ENCODE measurements at regions not wholly inside any gene's neighbourhood (a gene's known extent, or its start where the extent isn't known, plus 50 kb on each side); places are given as distances from the start of the nearest gene placed in this dataset.

DNA sequence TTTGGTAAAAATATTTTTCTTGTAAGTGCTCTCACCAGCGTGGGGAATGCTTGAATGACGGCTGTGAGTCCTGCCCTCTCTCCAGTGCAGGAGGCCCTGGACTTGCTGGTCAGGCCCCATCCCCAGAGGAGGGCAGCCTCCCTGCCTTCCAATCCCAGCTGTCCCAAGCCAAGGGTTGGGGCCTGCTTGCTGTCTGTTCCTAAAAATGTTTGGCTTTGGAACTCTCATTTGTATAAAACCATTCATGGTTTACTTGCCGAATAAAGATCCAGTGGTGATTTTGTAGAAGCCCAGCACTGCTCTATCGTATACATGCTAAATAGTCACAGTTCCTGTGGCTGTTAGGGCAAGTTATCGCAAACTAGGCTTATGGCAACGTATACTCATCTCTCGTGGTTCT lies 121.7 kb downstream of the GLRX3 start:
- POLR2A ChIA-PET, result no interaction called here
- H3K9me3 ChIP-seq (ENCODE audit: control extremely low read depth in 1 of 5, control insufficient read depth in 4 of 5, insufficient read depth in 2 of 5, low read depth in 1 of 5, low read length in 4 of 5), result peaks cover 1 to 24% (median 6%) of the 10 kb centered on the region in 5 experiments
- H3K27ac ChIP-seq (ENCODE audit: insufficient read depth in 1 of 2, low read depth in 1 of 2, low read length in 2 of 2, poor library complexity in 1 of 2, severe bottlenecking in 2 of 2), result no peak overlapping the region
- no peak for DNase-seq
- WGBS (ENCODE audit: insufficient coverage), result 97% methylated on average over 7 of the region's 7 CpGs
- H3K4me1 ChIP-seq (ENCODE audit: control extremely low read depth in 1 of 4, control insufficient read depth in 4 of 4, insufficient read depth in 4 of 4, low read length in 3 of 4), result no peaks in the 10 kb centered on the region
- CTCF ChIA-PET, result no interaction called here
- peaks cover 0 to 3% (median 0%) of the 10 kb centered on the region in 5 experiments for H3K27me3 ChIP-seq (replicated peaks in 2 of 5; ENCODE audit: control insufficient read depth in 4 of 5, insufficient read depth in 5 of 5, low read length in 4 of 5)
- no peaks in the 10 kb centered on the region for H3K36me3 ChIP-seq (ENCODE audit: control insufficient read depth in 4 of 4, insufficient read depth in 4 of 4, low read length in 3 of 4)
- no peak overlapping the region for H3K4me3 ChIP-seq (ENCODE audit: control insufficient read depth in 1 of 7, extremely low read depth in 1 of 7, insufficient read depth in 4 of 7, low read depth in 2 of 7, low read length in 6 of 7)

DNA sequence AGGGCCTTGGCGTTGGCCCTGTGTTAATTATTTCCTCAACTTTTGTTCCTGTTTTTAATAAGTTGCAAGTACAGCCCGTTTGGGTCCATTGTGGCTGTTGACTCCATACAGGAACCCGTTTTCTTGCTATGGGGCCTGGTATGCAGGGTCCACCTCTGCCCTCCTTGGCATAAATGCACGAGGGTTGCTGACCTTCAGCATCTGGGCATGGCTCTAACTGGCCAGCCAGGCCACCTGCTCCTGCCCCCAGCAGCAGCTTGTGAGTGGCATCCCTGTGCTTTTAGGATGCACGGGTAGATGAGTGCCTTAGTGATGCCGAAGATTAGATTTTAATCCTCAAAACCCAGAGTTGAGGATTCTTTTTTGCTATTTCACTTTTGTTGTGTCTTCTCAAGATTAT lies 123.2 kb downstream of the GLRX3 start:
- POLR2A ChIA-PET, result no interaction called here
- Histone ChIP-seq H3K27ac (ENCODE audit: insufficient read depth in 1 of 2, low read depth in 1 of 2, low read length in 2 of 2, poor library complexity in 1 of 2, severe bottlenecking in 2 of 2) (no peak overlapping the region), H3K36me3 (ENCODE audit: control insufficient read depth in 4 of 4, insufficient read depth in 4 of 4, low read length in 3 of 4) (no peaks in the 10 kb centered on the region), H3K4me3 (ENCODE audit: control insufficient read depth in 1 of 7, extremely low read depth in 1 of 7, insufficient read depth in 4 of 7, low read depth in 2 of 7, low read length in 6 of 7) (no peak overlapping the region), H3K27me3 (replicated peaks in 2 of 5; ENCODE audit: control insufficient read depth in 4 of 5, insufficient read depth in 5 of 5, low read length in 4 of 5) (peaks cover 0 to 1% (median 0%) of the 10 kb centered on the region in 5 experiments), H3K9me3 (ENCODE audit: control extremely low read depth in 1 of 5, control insufficient read depth in 4 of 5, insufficient read depth in 2 of 5, low read depth in 1 of 5, low read length in 4 of 5) (peaks cover 1 to 34% (median 14%) of the 10 kb centered on the region in 5 experiments), H3K4me1 (ENCODE audit: control extremely low read depth in 1 of 4, control insufficient read depth in 4 of 4, insufficient read depth in 4 of 4, low read length in 3 of 4) (no peaks in the 10 kb centered on the region)
- 83% methylated on average over 4 of the region's 6 CpGs for WGBS (ENCODE audit: insufficient coverage)
- no peak for DNase-seq
- CTCF ChIA-PET, result no interaction called here

DNA sequence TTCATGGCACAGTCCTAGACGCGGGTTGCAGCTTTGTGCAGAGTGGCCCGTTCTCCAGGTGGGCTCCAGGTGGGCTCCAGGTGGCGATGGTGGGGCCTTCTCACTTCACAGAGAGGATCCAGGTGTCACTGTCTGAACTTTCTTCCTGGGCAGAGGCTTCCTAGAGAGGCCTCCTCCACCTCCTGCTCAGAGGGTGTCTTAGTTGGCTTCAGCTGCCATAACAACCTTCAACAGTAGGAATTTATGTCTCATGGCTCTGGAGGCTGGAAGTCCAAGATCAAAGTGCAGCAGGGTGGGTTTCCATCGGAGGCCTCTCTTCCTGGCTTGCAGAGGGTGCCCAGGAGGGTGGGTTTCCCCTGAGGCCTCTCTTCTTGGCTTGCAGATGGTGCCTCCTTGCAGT lies 125.1 kb downstream of the GLRX3 start:
- POLR2A ChIA-PET, result no interaction called here
- 94% methylated on average over 4 of the region's 5 CpGs for WGBS (ENCODE audit: insufficient coverage)
- CTCF ChIA-PET, result no interaction called here
- H3K4me1 ChIP-seq (ENCODE audit: control extremely low read depth in 1 of 4, control insufficient read depth in 4 of 4, insufficient read depth in 4 of 4, low read length in 3 of 4), result no peaks in the 10 kb centered on the region
- H3K36me3 ChIP-seq (ENCODE audit: control insufficient read depth in 4 of 4, insufficient read depth in 4 of 4, low read length in 3 of 4), result no peaks in the 10 kb centered on the region
- H3K9me3 ChIP-seq (ENCODE audit: control extremely low read depth in 1 of 5, control insufficient read depth in 4 of 5, insufficient read depth in 2 of 5, low read depth in 1 of 5, low read length in 4 of 5), result peaks cover 1 to 45% (median 14%) of the 10 kb centered on the region in 5 experiments
- DNase-seq, result no peak
- no peaks in the 10 kb centered on the region for H3K27me3 ChIP-seq (replicated peaks in 2 of 5; ENCODE audit: control insufficient read depth in 4 of 5, insufficient read depth in 5 of 5, low read length in 4 of 5)
- no peak overlapping the region for H3K4me3 ChIP-seq (ENCODE audit: control insufficient read depth in 1 of 7, extremely low read depth in 1 of 7, insufficient read depth in 4 of 7, low read depth in 2 of 7, low read length in 6 of 7)
- H3K27ac ChIP-seq (ENCODE audit: insufficient read depth in 1 of 2, low read depth in 1 of 2, low read length in 2 of 2, poor library complexity in 1 of 2, severe bottlenecking in 2 of 2), result no peak overlapping the region

GRCh38 chr10:130261766-130262165 lies 125.6 kb downstream of the GLRX3 start:
- WGBS (ENCODE audit: insufficient coverage), result 92% methylated on average over 11 of the region's 11 CpGs
- Histone ChIP-seq H3K4me1 (ENCODE audit: control extremely low read depth in 1 of 4, control insufficient read depth in 4 of 4, insufficient read depth in 4 of 4, low read length in 3 of 4) (no peaks in the 10 kb centered on the region), H3K36me3 (ENCODE audit: control insufficient read depth in 4 of 4, insufficient read depth in 4 of 4, low read length in 3 of 4) (no peaks in the 10 kb centered on the region), H3K27me3 (replicated peaks in 2 of 5; ENCODE audit: control insufficient read depth in 4 of 5, insufficient read depth in 5 of 5, low read length in 4 of 5) (no peaks in the 10 kb centered on the region), H3K9me3 (ENCODE audit: control extremely low read depth in 1 of 5, control insufficient read depth in 4 of 5, insufficient read depth in 2 of 5, low read depth in 1 of 5, low read length in 4 of 5) (peaks cover 1 to 47% (median 14%) of the 10 kb centered on the region in 5 experiments), H3K27ac (ENCODE audit: insufficient read depth in 1 of 2, low read depth in 1 of 2, low read length in 2 of 2, poor library complexity in 1 of 2, severe bottlenecking in 2 of 2) (no peak overlapping the region), H3K4me3 (ENCODE audit: control insufficient read depth in 1 of 7, extremely low read depth in 1 of 7, insufficient read depth in 4 of 7, low read depth in 2 of 7, low read length in 6 of 7) (no peak overlapping the region)
- DNase-seq, result no peak
- POLR2A ChIA-PET, result no interaction called here
- CTCF ChIA-PET, result no interaction called here

DNA sequence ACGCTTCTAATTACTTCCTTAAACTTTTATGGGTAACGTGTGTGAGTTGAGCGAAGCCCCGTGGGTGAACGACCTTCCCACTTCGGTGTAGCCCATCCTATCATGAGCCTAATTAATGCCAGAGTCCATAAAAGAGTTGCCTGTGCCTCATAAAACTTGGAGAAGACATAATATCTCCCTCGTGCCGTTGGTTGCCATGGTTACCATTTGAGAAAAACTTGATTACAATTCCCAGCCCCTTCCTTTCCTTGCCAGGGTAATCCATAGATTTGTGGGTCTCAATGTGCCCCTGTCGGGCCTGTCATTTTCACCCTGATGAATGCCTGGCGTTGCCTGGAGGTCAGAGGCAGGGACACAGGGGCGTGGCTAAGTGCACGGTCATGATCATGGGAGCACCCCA lies 127.1 kb downstream of the GLRX3 start:
- DNase-seq, result no peak
- H3K27ac ChIP-seq (ENCODE audit: insufficient read depth in 1 of 2, low read depth in 1 of 2, low read length in 2 of 2, poor library complexity in 1 of 2, severe bottlenecking in 2 of 2), result no peak overlapping the region
- 86% methylated on average over 9 of the region's 12 CpGs for WGBS (ENCODE audit: insufficient coverage)
- CTCF ChIA-PET, result no interaction called here
- no peak overlapping the region for H3K4me3 ChIP-seq (ENCODE audit: control insufficient read depth in 1 of 7, extremely low read depth in 1 of 7, insufficient read depth in 4 of 7, low read depth in 2 of 7, low read length in 6 of 7)
- POLR2A ChIA-PET, result no interaction called here
- no peaks in the 10 kb centered on the region for H3K4me1 ChIP-seq (ENCODE audit: control extremely low read depth in 1 of 4, control insufficient read depth in 4 of 4, insufficient read depth in 4 of 4, low read length in 3 of 4)
- peaks cover 1 to 52% (median 18%) of the 10 kb centered on the region in 5 experiments for H3K9me3 ChIP-seq (ENCODE audit: control extremely low read depth in 1 of 5, control insufficient read depth in 4 of 5, insufficient read depth in 2 of 5, low read depth in 1 of 5, low read length in 4 of 5)
- H3K27me3 ChIP-seq (replicated peaks in 2 of 5; ENCODE audit: control insufficient read depth in 4 of 5, insufficient read depth in 5 of 5, low read length in 4 of 5), result no peaks in the 10 kb centered on the region
- H3K36me3 ChIP-seq (ENCODE audit: control insufficient read depth in 4 of 4, insufficient read depth in 4 of 4, low read length in 3 of 4), result no peaks in the 10 kb centered on the region

- Histone ChIP-seq H3K4me3 (ENCODE audit: control insufficient read depth in 1 of 7, extremely low read depth in 1 of 7, insufficient read depth in 4 of 7, low read depth in 2 of 7, low read length in 6 of 7) (no peak overlapping the region), H3K9me3 (ENCODE audit: control extremely low read depth in 1 of 5, control insufficient read depth in 4 of 5, insufficient read depth in 2 of 5, low read depth in 1 of 5, low read length in 4 of 5) (peaks cover 1 to 52% (median 18%) of the 10 kb centered on the region in 5 experiments), H3K27me3 (replicated peaks in 2 of 5; ENCODE audit: control insufficient read depth in 4 of 5, insufficient read depth in 5 of 5, low read length in 4 of 5) (no peaks in the 10 kb centered on the region), H3K27ac (ENCODE audit: insufficient read depth in 1 of 2, low read depth in 1 of 2, low read length in 2 of 2, poor library complexity in 1 of 2, severe bottlenecking in 2 of 2) (no peak overlapping the region), H3K36me3 (ENCODE audit: control insufficient read depth in 4 of 4, insufficient read depth in 4 of 4, low read length in 3 of 4) (no peaks in the 10 kb centered on the region), H3K4me1 (ENCODE audit: control extremely low read depth in 1 of 4, control insufficient read depth in 4 of 4, insufficient read depth in 4 of 4, low read length in 3 of 4) (no peaks in the 10 kb centered on the region)
- POLR2A ChIA-PET, result no interaction called here
- CTCF ChIA-PET, result no interaction called here
- no peak for DNase-seq
- 91% methylated on average over 9 of the region's 11 CpGs for WGBS (ENCODE audit: insufficient coverage)
Observed at GRCh38 chr10:130265542-130265941, 129.4 kb downstream of the GLRX3 start.

- no CpG with 5 or more reads among the region's 7 CpGs for WGBS (ENCODE audit: insufficient coverage)
- H3K27ac ChIP-seq (ENCODE audit: insufficient read depth in 1 of 2, low read depth in 1 of 2, low read length in 2 of 2, poor library complexity in 1 of 2, severe bottlenecking in 2 of 2), result no peak overlapping the region
- H3K9me3 ChIP-seq (ENCODE audit: control extremely low read depth in 1 of 5, control insufficient read depth in 4 of 5, insufficient read depth in 2 of 5, low read depth in 1 of 5, low read length in 4 of 5), result peaks cover 7 to 85% (median 55%) of the 10 kb centered on the region in 5 experiments
- H3K36me3 ChIP-seq (ENCODE audit: control insufficient read depth in 4 of 4, insufficient read depth in 4 of 4, low read length in 3 of 4), result no peaks in the 10 kb centered on the region
- no peak overlapping the region for H3K4me3 ChIP-seq (ENCODE audit: control insufficient read depth in 1 of 7, extremely low read depth in 1 of 7, insufficient read depth in 4 of 7, low read depth in 2 of 7, low read length in 6 of 7)
- no peaks in the 10 kb centered on the region for H3K4me1 ChIP-seq (ENCODE audit: control extremely low read depth in 1 of 4, control insufficient read depth in 4 of 4, insufficient read depth in 4 of 4, low read length in 3 of 4)
- ChIA-PET CTCF (no interaction called here), POLR2A (no interaction called here)
- DNase-seq, result no peak
- H3K27me3 ChIP-seq (replicated peaks in 2 of 5; ENCODE audit: control insufficient read depth in 4 of 5, insufficient read depth in 5 of 5, low read length in 4 of 5), result no peaks in the 10 kb centered on the region
Observed at GRCh38 chr10:130282492-130283218, 146.5 kb downstream of the GLRX3 start.
